ENCODE measurements at regions not wholly inside any gene's neighbourhood (a gene's known extent, or its start where the extent isn't known, plus 50 kb on each side); places are given as distances from the start of the nearest gene placed in this dataset.

- TF ChIP-seq BHLHE40 (IDR thresholded peaks at IDR 0.05; ENCODE audit: low read depth, low read length) = no peak
- no peak for TF ChIP-seq CTCF (IDR thresholded peaks at IDR 0.05)
Observed at GRCh38 chr11:123328281-123328867, 101.7 kb upstream of the GRAMD1B start.
